Left renal cortex interstitium (tissue), 4 donors: ENCODE measurements at regions not wholly inside any gene's neighbourhood (a gene's known extent, or its start where the extent isn't known, plus 50 kb on each side); places are given as distances from the start of the nearest gene placed in this dataset.
"Not testable (repeated sequence)": the region's sequence is repeated elsewhere in the genome, so short reads cannot be mapped to it uniquely, and the experiment has no call there.

ENCODE experiments used
- DNase-seq, 4 donors: peaks; one replicate each; pipeline ENCODE4 v3.0.0-alpha.2; 2013; ENCODE audit warnings: low read depth in 4 of 4, low spot score in 2 of 4, missing footprints in 1 of 4

- DNase-seq, result no peak
These were observed 570.2 kb downstream of the NTRK3 start for GRCh38 chr15:87686339-87686738.

- no peak for DNase-seq
These were observed 574.0 kb downstream of the NTRK3 start for GRCh38 chr15:87682527-87682926.

- no peak for DNase-seq
These were observed 575.4 kb downstream of the NTRK3 start for GRCh38 chr15:87681104-87681503.

GRCh38 chr15:87680208-87680607, 576.3 kb downstream of the NTRK3 start:
- DNase-seq, result no peak

- no peak for DNase-seq
These were observed 581.3 kb downstream of the NTRK3 start for GRCh38 chr15:87675271-87675670.

- DNase-seq, result peak in 1 of 4 donors; percentile 11
These were observed 583.9 kb downstream of the NTRK3 start for GRCh38 chr15:87672309-87673288.

- DNase-seq, result no peak
These were observed 585.2 kb downstream of the NTRK3 start for GRCh38 chr15:87671289-87671688.

- no peak for DNase-seq
These were observed 586.7 kb downstream of the NTRK3 start for GRCh38 chr15:87669846-87670245.

GRCh38 chr15:87668768-87669564, 587.6 kb downstream of the NTRK3 start:
- not testable (repeated sequence) for DNase-seq

- DNase-seq, result no peak
These were observed 588.9 kb downstream of the NTRK3 start for GRCh38 chr15:87667643-87668042.

- DNase-seq, result no peak
These were observed 594.0 kb downstream of the NTRK3 start for GRCh38 chr15:87662575-87662974.

GRCh38 chr15:87661454-87662355, 594.8 kb downstream of the NTRK3 start:
- no peak for DNase-seq

GRCh38 chr15:87660251-87661129, 596.0 kb downstream of the NTRK3 start:
- no peak for DNase-seq

GRCh38 chr15:87656372-87656771, 600.2 kb downstream of the NTRK3 start:
- DNase-seq, result no peak

- DNase-seq, result no peak
These were observed 602.9 kb downstream of the NTRK3 start for GRCh38 chr15:87653646-87654045.

GRCh38 chr15:87649175-87649574, 607.4 kb downstream of the NTRK3 start:
- no peak for DNase-seq

- no peak for DNase-seq
These were observed 608.3 kb downstream of the NTRK3 start for GRCh38 chr15:87648278-87648677.

GRCh38 chr15:87645723-87646122, 610.8 kb downstream of the NTRK3 start:
- DNase-seq, result no peak

GRCh38 chr15:87642997-87643396, 613.5 kb downstream of the NTRK3 start:
- not testable (repeated sequence) for DNase-seq
